Superior temporal gyrus (tissue), 1 donor: ENCODE measurements at regions not wholly inside any gene's neighbourhood (a gene's known extent, or its start where the extent isn't known, plus 50 kb on each side); places are given as distances from the start of the nearest gene placed in this dataset.

Experiments used
- DNase-seq: peaks from one replicate; pipeline ENCODE4 v3.0.0-alpha.2; 2016; ENCODE audit errors: extremely low spot score

DNA sequence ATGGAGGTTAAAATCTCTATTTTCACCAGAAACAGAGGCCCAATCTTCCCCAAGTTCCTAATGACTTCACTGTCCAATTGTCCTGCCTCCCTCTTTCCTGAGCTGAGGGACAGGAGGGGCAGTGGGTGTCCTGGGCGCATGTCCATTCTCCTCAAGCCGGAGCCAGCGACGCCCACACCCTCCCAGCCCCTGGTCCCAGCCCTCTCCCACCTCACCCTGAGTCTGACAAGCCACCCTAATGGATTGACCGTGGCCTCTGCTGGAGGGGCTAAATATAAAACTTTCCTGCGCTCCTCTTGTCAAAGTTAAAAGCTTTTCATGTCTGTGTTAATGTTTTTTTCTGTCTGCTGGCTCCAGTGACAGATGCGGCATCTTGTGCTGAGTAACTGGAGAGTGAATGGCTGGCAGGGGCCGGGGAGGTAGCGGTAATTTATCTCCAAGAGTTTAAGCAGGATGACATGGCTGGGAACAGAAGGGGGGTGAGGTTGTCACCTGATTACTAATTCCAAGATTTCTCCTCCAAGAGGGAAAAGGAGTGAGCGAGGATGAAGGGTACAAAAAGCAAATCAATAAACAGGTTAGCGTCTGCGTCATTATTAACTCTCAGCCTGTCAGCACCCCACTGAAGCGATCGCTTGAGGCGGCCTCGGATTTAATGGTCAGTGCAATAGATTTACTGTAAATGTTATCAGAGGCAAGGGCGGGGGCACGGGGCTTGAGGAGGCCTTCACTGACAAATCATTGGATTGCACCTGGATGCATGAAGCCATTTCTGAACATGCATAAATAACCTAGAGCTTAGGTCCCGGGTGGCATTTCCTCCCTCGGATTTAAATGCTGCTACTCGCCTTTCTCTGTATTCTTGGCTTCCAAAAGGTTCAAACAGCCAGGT lies 118.1 kb upstream of the MAFB start:
- no peak for DNase-seq

- DNase-seq = no peak
Measured at GRCh38 chr20:40807821-40808170, 118.8 kb upstream of the MAFB start.

GRCh38 chr20:40808936-40809335 lies 119.9 kb upstream of the MAFB start:
- no peak for DNase-seq

GRCh38 chr20:40809361-40809760 lies 120.3 kb upstream of the MAFB start:
- no peak for DNase-seq

DNA sequence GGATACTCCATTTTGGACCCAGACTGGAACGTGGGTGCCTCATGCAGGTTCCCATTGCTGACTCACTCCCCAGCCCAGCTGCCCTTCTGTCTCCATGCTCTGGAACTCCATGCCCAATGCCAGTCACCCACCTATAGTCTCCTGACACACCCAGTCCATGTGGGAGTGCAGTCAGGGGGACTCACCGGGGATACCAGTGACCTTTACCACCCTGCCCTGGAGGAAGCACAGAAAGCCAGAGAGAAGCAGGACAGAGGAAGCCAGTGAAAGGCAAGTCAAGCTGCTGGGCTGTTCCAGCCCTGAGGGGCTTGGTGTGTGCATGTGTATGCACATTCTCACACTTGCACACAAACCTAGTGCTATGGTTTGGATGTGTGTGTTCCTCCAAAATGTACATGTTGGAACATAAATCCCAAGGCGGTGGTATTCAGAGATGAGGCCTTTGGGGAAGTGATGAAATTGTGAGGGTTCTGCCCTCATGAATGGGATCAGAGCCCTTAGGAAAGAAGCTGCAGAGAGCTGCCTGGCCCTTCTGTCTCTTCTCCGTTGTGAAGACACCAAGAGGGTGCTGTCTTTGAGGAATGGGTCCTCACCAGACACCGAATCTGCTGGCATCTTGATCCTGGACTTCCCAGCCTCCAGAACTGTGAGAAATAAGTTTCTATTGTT lies 121.4 kb upstream of the MAFB start:
- no peak for DNase-seq

GRCh38 chr20:40811004-40811403 lies 122.0 kb upstream of the MAFB start:
- no peak for DNase-seq

- DNase-seq = no peak
Measured at GRCh38 chr20:40811660-40812414, 122.8 kb upstream of the MAFB start.

- no peak for DNase-seq
Measured at GRCh38 chr20:40812415-40812925, 123.4 kb upstream of the MAFB start.

- no peak for DNase-seq
Measured at GRCh38 chr20:40813029-40813431, 124.0 kb upstream of the MAFB start.

DNA sequence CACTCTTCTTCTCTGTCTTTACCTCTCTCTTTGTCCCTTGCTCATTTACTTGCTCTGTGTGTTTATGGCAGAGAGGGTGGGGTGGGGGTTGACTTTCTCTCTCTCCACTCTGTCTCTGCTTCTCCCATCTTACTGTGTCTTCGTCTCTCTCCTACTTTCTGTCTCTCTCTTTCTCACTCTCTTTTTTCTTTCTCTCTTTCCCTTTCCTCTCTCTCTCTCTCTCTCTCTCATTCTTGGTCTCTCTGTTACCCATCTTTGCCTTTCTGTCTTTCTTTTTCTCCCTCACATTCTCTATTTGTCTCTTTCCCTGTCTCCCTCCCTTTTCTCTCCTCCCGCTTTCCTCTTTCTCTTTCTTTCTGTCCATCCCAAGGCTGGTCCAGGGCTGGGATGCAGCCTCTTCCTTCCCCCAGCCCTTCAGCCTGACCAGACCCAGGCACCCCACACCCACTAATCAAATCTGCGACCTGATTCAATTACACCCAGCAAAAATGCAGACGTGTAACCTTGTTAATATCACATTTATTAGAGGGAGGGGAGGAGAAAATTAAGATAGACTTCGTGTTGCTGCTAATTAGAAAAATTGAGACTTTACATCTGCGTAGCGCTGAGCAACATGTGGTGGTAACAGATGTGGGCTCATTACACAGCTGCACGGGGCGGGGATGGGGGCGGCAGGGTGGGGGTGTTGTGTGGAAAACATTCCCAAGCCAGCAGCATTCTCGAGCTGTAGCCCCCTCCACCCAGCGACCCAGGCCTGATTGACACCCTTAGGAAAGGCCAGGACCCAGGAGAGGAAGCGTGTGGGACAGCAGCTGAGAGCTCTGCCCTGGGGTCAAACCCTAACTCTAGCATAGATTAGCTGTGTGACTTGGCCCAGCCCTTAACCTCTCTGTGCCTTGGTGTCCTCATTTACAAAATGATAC lies 124.9 kb upstream of the MAFB start:
- DNase-seq = no peak

GRCh38 chr20:40814631-40814960 lies 125.6 kb upstream of the MAFB start:
- DNase-seq = no peak

GRCh38 chr20:40815156-40816038 lies 126.4 kb upstream of the MAFB start:
- no peak for DNase-seq

GRCh38 chr20:40816039-40816352 lies 127.0 kb upstream of the MAFB start:
- no peak for DNase-seq

DNA sequence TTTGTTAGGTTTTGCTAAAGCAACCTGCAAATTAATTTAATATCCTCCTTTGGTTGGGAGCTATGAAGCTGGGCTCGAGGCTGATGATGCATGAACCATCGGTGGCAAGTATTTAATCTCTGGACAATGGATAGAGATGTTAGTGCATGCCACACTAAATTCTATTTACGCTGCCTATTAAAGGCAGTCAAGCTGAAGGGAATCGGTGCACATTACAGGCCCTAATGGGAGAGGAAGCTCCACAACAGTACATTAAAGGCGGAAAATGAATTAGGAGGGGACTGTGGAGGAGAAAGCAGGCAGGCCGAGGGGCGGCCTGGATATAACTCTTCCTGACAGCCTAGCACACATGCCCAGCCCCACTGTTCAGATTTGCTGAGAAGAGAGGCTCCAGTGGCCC lies 132.4 kb upstream of the MAFB start:
- DNase-seq = no peak

- DNase-seq = no peak
Measured at GRCh38 chr20:40826699-40827098, 137.7 kb upstream of the MAFB start.

DNA sequence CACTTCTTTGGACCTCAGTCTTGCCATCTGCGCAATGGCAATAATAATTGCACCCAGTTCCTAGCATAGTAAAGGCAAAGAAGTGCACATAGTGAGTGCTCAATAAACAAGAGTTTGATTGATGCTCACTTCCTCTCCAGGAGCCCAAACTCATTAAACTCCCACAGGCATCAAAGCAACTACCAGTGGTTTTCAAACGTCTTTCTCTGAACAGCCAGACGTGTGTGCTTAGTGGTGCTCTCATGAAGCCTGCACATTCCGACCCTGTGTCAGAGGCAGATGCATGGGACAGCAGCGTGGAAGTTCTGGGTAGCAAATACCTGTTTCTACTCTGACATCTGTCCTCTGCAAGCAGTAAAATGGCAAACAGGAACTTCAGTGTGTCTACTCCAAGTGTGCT lies 146.3 kb upstream of the MAFB start:
- no peak for DNase-seq

DNA sequence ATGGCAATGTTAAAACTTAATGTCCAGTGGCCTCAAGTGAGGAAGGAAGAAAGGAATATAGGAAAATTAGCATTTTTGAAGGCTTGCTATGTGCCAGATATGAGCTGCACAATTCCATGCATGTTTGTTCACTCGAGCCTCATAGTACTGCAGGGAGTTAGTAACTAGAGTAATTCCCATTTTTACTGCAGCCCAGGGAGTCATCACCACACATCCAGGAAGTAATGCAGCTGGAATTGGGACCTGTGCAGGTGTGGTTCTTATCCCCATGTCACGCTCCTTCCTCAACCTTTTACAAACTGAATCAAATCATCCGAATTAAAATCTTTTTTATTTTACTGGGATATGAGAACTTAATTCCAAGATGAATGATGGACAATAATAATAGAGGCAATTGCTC lies 149.5 kb upstream of the MAFB start:
- DNase-seq = no peak

DNA sequence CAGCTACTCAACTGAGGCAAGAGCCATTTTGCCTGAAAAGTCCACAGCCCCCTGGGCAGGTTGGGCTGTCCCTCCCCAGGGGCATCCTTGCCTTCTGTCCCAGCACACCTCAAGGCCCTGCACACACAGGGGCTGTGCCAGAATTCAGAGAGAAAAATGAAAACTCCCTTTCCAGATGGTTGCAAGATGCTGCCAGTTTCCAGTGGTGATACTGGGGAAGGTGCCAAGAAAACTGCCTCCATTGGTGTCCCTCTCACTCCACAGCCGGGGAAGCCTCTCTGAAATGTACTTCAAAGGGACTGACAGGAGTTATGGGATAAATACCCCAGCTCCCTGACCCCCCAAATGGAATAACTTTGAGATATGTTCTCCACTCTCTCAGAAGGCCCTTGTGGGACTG lies 154.2 kb upstream of the MAFB start:
- peak; percentile 15 for DNase-seq

DNA sequence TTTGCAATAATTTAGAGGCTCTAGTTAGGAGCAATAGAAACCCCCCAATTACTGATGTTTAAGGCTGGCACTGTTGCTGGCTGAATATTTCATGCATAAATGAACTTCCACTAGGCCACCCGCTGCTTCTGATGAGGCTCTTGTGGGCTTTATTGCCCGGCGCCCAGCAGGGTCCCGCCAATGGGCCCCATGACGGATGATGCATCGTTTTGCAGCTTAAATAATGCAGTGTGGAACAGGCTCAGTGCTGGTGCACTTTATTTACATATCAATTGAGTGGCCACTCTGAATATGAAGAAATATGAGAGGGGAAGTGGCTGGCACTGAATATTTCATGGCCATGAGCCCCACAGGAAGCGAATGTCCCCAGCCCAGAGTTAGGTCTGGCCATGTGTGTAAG lies 155.3 kb upstream of the MAFB start:
- DNase-seq = no peak

- no peak for DNase-seq
Measured at GRCh38 chr20:40848096-40848495, 159.1 kb upstream of the MAFB start.

DNA sequence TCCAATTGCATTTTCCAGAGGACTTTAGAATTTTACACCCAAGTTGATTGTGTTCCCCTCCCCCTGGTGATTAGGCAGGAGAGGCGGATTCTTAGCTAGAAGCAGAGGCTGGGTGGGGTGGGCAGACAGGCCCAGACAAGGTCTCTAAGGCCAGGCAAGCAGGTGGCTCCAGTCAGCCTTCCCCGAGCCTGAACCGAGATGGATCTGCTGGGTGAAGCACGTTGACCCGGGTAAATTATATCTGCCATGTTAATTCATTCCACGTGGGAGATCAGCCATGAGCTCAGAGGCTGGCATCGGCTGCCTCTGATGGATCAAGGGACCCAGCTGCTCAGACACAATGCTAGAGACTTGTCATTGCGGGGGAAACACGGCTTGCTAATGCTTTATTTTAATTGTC lies 159.5 kb upstream of the MAFB start:
- DNase-seq = no peak
